Prostate gland (tissue), 2 donors: ENCODE measurements at regions not wholly inside any gene's neighbourhood (a gene's known extent, or its start where the extent isn't known, plus 50 kb on each side); places are given as distances from the start of the nearest gene placed in this dataset.
A peak's percentile ranks its signal among the peaks of the same experiment; 100 is the strongest.

Source experiments
- DNase-seq: peaks from one replicate; pipeline ENCODE4 v3.0.0-alpha.2; 2019; ENCODE audit warnings: low spot score
- H3K27ac ChIP-seq, 2 donors: fragments of 200-600 bp; sonication (generic); 2 replicates each; pipeline ENCODE4 v1.5.1; 2017 to 2019
- H3K27me3 ChIP-seq: fragments of 200-600 bp; sonication (generic); replicated peaks from 2 replicates; pipeline ENCODE4 v1.5.1; 2019; ENCODE audit not compliant: insufficient read depth
- H3K36me3 ChIP-seq, 2 donors: fragments of 200-600 bp; sonication (generic); 1 replicate in 1 of 2; 2 replicates in 1 of 2; pipeline versions ENCODE4 v1.5.1 to v1.8.1; 2017 to 2019
- H3K4me1 ChIP-seq: fragments of 200-600 bp; sonication (generic); replicated peaks from 2 replicates; pipeline ENCODE4 v1.5.1; 2019
- H3K4me3 ChIP-seq, 2 donors: fragments of 200-600 bp; sonication (generic); 2 replicates each; pipeline ENCODE4 v1.5.1; 2017 to 2019
- H3K9me3 ChIP-seq: fragments of 200-600 bp; sonication (generic); 2 replicates; pipeline ENCODE4 v1.5.1; 2017
- POLR2A ChIP-seq: fragments of 450-650 bp; IDR thresholded peaks from one replicate; pipeline ENCODE4 v1.6.1; 2016; ENCODE audit warnings: antibody characterized with exemption, mild to moderate bottlenecking
- POLR2AphosphoS5 ChIP-seq: sonication (generic); formaldehyde crosslinking; IDR thresholded peaks from one replicate; pipeline ENCODE4 v1.6.1; 2017; ENCODE audit warnings: antibody characterized with exemption
- WGBS: methylation state at CpG from one replicate; pipeline ENCODE4 v1.1.5; 2018; 5-methylcytosine and 5-hydroxymethylcytosine counted together
- intact Hi-C: fragments of 100-400 bp; cut with DNase I; formaldehyde crosslinking; loops from one replicate; pipeline ENCODE4 v1.14.2; 2022
- TF ChIP-seq, protein P1 (sequence below), 4 experiments: fragments of 200-600 bp in 2 of 4; fragments of 450-650 bp in 2 of 4; sonication (generic) in 2 of 4; IDR thresholded peaks; 1 replicate in 3 of 4; 2 replicates in 1 of 4; pipeline ENCODE4 v1.5.1; 2016 to 2019; ENCODE audit warnings: antibody characterized with exemption in 4 of 4, mild to moderate bottlenecking in 2 of 4, moderate library complexity in 2 of 4

- Histone ChIP-seq H3K9me3 (no peaks in the 10 kb centered on the region), H3K36me3 (no peaks in the 10 kb centered on the region), H3K4me1 (no peaks in the 10 kb centered on the region), H3K27ac (no peak overlapping the region), H3K4me3 (no peak overlapping the region), H3K27me3 (no peaks in the 10 kb centered on the region)
- TF ChIP-seq, protein P1, sequence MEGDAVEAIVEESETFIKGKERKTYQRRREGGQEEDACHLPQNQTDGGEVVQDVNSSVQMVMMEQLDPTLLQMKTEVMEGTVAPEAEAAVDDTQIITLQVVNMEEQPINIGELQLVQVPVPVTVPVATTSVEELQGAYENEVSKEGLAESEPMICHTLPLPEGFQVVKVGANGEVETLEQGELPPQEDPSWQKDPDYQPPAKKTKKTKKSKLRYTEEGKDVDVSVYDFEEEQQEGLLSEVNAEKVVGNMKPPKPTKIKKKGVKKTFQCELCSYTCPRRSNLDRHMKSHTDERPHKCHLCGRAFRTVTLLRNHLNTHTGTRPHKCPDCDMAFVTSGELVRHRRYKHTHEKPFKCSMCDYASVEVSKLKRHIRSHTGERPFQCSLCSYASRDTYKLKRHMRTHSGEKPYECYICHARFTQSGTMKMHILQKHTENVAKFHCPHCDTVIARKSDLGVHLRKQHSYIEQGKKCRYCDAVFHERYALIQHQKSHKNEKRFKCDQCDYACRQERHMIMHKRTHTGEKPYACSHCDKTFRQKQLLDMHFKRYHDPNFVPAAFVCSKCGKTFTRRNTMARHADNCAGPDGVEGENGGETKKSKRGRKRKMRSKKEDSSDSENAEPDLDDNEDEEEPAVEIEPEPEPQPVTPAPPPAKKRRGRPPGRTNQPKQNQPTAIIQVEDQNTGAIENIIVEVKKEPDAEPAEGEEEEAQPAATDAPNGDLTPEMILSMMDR (IDR thresholded peaks at IDR 0.05), result no peak
- TF ChIP-seq POLR2A (no peak), POLR2AphosphoS5 (no peak)
- WGBS, result 91% methylated on average over 3 of the region's 3 CpGs
- no peak for DNase-seq
- intact Hi-C loops, result no loop called here
Observed at GRCh38 chr12:115694564-115694963, 582.9 kb downstream of the MED13L start.

DNA sequence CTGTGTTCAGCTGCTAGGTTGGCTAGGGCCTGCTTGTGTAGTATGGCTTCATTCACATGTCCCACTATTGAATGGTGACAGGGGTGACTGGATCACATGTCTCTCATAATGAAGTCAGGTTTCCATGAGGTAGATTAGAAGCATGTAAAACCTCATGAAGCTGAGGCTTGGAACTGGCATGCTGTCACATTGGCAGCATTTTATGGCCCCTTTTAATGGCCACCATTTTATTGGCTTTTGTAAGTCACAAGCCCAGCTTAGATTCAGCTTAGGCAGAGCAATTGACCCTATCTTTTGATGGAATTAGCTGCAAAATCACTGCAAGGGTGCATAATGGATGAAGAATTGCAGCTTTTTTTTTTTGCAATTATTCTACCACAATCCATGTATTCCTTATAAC is 583.5 kb downstream of the MED13L start:
- TF ChIP-seq POLR2AphosphoS5, result no peak
- TF ChIP-seq, protein P1 (IDR thresholded peaks at IDR 0.05), result no peak
- TF ChIP-seq POLR2A, result no peak
- DNase-seq, result no peak
- Histone ChIP-seq H3K4me3 (no peak overlapping the region), H3K27me3 (no peaks in the 10 kb centered on the region), H3K27ac (no peak overlapping the region), H3K4me1 (no peaks in the 10 kb centered on the region), H3K36me3 (no peaks in the 10 kb centered on the region), H3K9me3 (no peaks in the 10 kb centered on the region)
- intact Hi-C loops, result no loop called here

DNA sequence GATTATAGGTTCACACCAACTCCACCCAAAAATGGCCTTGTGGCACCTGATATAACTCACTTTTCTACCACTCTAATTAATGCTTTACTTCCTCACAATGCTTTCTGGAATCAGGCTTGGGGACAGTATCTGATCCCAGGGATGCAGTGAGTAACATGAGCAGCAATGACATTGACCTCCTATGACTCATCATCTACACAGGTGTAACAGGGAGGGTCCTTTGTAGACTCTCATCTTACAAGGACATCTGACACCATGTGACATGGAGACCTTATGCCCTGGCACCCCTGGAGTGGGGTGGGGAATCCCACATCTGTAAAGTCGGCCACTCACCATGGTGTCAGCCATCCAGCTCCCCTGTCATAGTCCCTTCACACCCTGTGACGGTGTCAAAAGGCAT is 586.4 kb downstream of the MED13L start:
- H3K27ac ChIP-seq, result no peak overlapping the region
- no peaks in the 10 kb centered on the region for H3K27me3 ChIP-seq
- WGBS, result 96% methylated on average over 2 of the region's 2 CpGs
- no peaks in the 10 kb centered on the region for H3K36me3 ChIP-seq
- no peaks in the 10 kb centered on the region for H3K4me1 ChIP-seq
- H3K9me3 ChIP-seq, result no peaks in the 10 kb centered on the region
- DNase-seq, result no peak
- intact Hi-C loops, result no loop called here
- no peak overlapping the region for H3K4me3 ChIP-seq
- no peak for TF ChIP-seq POLR2AphosphoS5
- TF ChIP-seq, protein P1 (IDR thresholded peaks at IDR 0.05), result no peak
- TF ChIP-seq POLR2A, result no peak

GRCh38 chr12:115687094-115687493 is 590.4 kb downstream of the MED13L start:
- H3K4me3 ChIP-seq, result no peak overlapping the region
- H3K27ac ChIP-seq, result no peak overlapping the region
- 55% methylated on average over 8 of the region's 8 CpGs for WGBS
- no peak for DNase-seq
- no peaks in the 10 kb centered on the region for H3K4me1 ChIP-seq
- no peaks in the 10 kb centered on the region for H3K9me3 ChIP-seq
- TF ChIP-seq POLR2AphosphoS5 (peak; percentile 10), POLR2A (no peak)
- no peaks in the 10 kb centered on the region for H3K27me3 ChIP-seq
- intact Hi-C loops, result no loop called here
- no peaks in the 10 kb centered on the region for H3K36me3 ChIP-seq

GRCh38 chr12:115683240-115683780 is 594.2 kb downstream of the MED13L start:
- Histone ChIP-seq H3K4me3 (no peak overlapping the region), H3K27me3 (no peaks in the 10 kb centered on the region), H3K36me3 (no peaks in the 10 kb centered on the region), H3K27ac (no peak overlapping the region), H3K9me3 (no peaks in the 10 kb centered on the region), H3K4me1 (no peaks in the 10 kb centered on the region)
- intact Hi-C loops, result no loop called here
- TF ChIP-seq POLR2AphosphoS5 (no peak), POLR2A (no peak)
- TF ChIP-seq, protein P1 (IDR thresholded peaks at IDR 0.05), result no peak
- WGBS, result 72% methylated on average over 5 of the region's 5 CpGs
- no peak for DNase-seq
